HG03354 (cell line): ENCODE measurements at regions not wholly inside any gene's neighbourhood (a gene's known extent, or its start where the extent isn't known, plus 50 kb on each side); places are given as distances from the start of the nearest gene placed in this dataset.
"Not testable (repeated sequence)": the region's sequence is repeated elsewhere in the genome, so short reads cannot be mapped to it uniquely, and the experiment has no call there.

Experiments used
- ATAC-seq: cut with Tn5 transposase; IDR thresholded peaks from one replicate; pipeline ENCODE4 v1.9.1; 2021; ENCODE audit warnings: mild to moderate bottlenecking; ENCODE audit not compliant: unreplicated experiment, poor library complexity, severe bottlenecking

- no peak for ATAC-seq
Observed at GRCh38 chr2:77578354-77578753, 56.2 kb upstream of the LRRTM4 start.

GRCh38 chr2:77579076-77579769, 57.0 kb upstream of the LRRTM4 start:
- no peak for ATAC-seq

- no peak for ATAC-seq
Observed at GRCh38 chr2:77588438-77588837, 66.3 kb upstream of the LRRTM4 start.

- no peak for ATAC-seq
Observed at GRCh38 chr2:77590298-77590917, 68.2 kb upstream of the LRRTM4 start.

- ATAC-seq, result not testable (repeated sequence)
Observed at GRCh38 chr2:77592955-77593354, 70.8 kb upstream of the LRRTM4 start.

GRCh38 chr2:77602771-77603170, 80.6 kb upstream of the LRRTM4 start:
- no peak for ATAC-seq

GRCh38 chr2:77604953-77605929, 83.1 kb upstream of the LRRTM4 start:
- no peak for ATAC-seq

GRCh38 chr2:77608510-77608909, 86.3 kb upstream of the LRRTM4 start:
- no peak for ATAC-seq

GRCh38 chr2:77629539-77629938, 107.4 kb upstream of the LRRTM4 start:
- ATAC-seq, result no peak

GRCh38 chr2:77631007-77631406, 108.8 kb upstream of the LRRTM4 start:
- no peak for ATAC-seq

- ATAC-seq, result no peak
Observed at GRCh38 chr2:77633601-77634000, 111.4 kb upstream of the LRRTM4 start.

GRCh38 chr2:77640924-77641323, 118.7 kb upstream of the LRRTM4 start:
- ATAC-seq, result no peak

GRCh38 chr2:77642339-77642738, 120.2 kb upstream of the LRRTM4 start:
- no peak for ATAC-seq

GRCh38 chr2:77649856-77650255, 127.7 kb upstream of the LRRTM4 start:
- ATAC-seq, result no peak

GRCh38 chr2:77652499-77652898, 130.3 kb upstream of the LRRTM4 start:
- no peak for ATAC-seq

GRCh38 chr2:77664491-77664890, 142.3 kb upstream of the LRRTM4 start:
- no peak for ATAC-seq

- no peak for ATAC-seq
Observed at GRCh38 chr2:77666251-77666980, 144.2 kb upstream of the LRRTM4 start.

- not testable (repeated sequence) for ATAC-seq
Observed at GRCh38 chr2:77684543-77685319, 162.6 kb upstream of the LRRTM4 start.

GRCh38 chr2:77712601-77713000, 190.4 kb upstream of the LRRTM4 start:
- no peak for ATAC-seq
